Umbilical cord (tissue), 1 donor: ENCODE measurements at regions not wholly inside any gene's neighbourhood (a gene's known extent, or its start where the extent isn't known, plus 50 kb on each side); places are given as distances from the start of the nearest gene placed in this dataset.

Source experiments
- DNase-seq: peaks from one replicate; pipeline ENCODE4 v3.0.0-alpha.2; 2015; ENCODE audit warnings: low spot score

DNA sequence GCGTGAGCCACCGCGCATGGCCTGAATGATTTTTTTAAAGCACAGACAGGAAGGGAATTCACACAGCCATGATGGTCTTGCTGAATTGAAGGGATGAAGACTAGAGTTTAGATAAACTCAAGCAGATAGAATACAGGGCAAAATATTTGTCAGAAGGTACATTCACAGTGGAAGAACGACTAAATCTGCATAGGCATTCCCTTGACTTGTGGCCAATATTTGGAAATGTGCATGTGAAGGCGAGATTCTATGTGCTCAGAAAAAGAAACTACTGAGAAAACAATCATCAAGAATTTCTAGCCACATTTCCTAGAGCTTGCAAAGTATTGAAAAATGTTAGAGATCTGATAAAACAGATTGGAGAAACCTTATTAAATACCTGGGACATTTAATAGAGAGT lies 1166.2 kb downstream of the DNAJB9 start:
- DNase-seq, result no peak

DNA sequence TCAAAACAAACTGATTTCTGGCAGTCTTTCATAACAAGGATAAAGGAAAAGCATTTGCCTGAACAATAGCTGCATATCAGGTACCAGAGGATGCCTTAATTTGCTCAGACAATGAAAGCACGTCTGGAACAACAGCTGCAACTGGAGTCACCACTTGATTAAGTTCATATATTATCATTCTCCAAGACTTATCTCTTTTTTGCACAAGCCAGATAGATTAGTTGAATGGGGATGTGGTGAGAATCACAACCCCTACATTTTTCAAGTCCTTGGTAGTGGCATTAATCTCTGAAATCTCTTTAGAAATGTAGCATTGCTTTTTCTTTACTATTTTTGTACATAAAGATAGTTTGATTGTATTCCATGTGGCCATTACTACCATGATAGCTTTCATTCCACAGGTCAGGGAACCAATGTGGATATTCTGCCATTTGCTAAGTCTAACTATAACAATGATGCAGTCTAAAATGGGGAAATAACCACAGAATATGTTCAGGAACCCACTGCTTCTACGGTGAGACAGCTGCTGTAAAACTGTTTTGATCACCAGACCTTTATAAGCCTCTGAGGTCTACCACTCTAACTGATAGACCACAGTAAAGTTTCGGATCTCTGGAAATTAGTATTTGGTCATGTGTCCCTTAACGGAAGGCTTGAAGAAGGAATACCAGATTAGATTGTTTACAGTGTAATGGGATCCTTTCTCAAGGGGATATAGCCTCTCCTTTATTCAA lies 1176.2 kb downstream of the DNAJB9 start:
- DNase-seq, result no peak

DNA sequence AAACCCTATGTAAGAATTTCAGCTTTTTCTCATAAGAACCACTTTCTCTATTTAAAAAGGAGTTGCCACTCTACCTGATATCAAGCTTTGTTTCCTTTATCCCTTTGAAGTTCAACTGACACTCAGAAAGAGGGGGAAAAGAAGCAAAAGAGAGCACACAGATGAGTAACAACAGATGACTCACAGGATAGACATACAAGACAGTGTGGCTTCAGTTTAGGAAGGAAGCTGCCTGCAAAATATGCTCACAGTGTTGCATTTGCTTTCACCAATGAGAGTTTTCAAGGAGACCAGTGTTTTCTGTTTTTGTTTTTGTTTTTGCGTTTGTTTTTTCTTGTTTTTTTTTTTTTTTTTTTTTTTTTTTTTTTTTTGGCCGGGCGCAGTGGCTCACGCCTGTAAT lies 1181.6 kb downstream of the DNAJB9 start:
- DNase-seq, result peak; percentile 61

DNA sequence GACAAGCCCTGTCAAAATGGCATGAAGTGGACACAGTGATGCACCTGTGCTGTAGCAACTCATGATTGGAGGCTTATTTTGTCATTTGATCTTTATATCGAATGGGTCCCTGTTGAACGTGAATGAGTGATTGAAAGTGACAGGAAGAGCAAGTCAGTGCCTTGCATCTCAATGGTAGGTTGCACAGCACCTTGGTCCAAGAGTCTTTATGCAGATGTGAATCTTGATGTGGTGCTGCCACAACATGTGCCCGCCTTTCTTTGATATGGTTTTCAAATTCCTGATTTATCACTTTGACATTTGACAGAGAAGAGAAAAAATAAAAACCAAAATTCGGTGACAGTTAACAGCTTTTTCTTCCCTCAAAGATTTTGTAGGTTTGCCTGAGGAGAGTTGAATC lies 1182.4 kb downstream of the DNAJB9 start:
- DNase-seq, result no peak

DNA sequence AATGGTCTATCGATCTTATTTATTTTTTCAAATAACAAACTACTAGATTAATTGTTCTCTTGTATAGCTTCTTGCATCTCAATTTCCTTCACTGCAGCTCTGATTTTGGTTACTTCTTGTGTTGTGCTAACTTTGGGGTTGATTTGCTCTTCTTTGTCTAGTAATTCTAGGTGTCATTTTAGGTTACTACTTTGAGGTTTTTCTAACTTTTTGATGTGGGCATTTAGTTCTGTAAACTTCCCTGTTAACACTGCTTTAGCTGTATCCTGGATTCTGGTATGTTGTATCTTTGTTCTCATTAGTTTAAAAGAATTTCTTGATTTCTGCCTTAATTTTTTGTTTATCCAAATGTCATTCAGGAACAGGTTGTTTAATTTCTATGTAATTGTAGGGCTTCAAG lies 1188.0 kb downstream of the DNAJB9 start:
- no peak for DNase-seq

DNA sequence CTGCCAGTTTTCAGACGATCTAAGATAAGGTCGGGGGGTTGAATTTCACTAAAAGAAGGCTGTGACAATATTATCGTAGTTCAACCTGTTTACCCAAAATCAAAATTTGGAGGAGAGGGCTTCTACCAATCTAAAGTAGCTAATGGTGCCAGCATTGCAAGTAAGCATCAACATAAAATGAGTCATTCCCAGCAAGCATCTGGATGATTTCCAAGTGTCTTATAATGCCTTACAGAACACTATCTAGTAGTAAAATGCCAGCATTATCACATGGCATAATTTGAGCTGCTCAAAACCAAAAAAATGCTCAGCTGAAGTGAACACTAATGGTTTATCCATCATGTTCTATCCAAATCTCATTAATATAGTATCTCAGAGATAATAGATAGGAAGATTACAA lies 1193.9 kb downstream of the DNAJB9 start:
- DNase-seq, result no peak

DNA sequence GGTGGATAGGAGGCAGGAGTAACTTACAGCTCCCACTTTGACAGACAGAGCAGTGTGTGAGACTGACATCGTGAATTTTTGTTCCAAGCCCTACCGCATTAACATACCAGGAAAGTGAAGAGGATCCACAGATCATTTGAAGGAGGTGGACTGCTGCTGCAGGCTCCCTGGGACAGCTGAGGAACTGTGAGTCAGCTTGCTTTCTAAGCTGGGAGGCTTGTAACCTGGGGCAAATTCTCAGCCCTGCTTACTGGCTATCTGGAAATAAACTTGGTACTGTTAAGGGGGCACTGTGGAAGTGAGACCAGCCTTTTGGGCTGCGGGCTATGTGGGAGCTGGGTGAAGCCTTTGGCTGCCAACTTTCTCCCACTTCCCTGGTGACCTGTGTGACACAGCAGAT lies 1202.5 kb downstream of the DNAJB9 start:
- DNase-seq, result no peak

DNA sequence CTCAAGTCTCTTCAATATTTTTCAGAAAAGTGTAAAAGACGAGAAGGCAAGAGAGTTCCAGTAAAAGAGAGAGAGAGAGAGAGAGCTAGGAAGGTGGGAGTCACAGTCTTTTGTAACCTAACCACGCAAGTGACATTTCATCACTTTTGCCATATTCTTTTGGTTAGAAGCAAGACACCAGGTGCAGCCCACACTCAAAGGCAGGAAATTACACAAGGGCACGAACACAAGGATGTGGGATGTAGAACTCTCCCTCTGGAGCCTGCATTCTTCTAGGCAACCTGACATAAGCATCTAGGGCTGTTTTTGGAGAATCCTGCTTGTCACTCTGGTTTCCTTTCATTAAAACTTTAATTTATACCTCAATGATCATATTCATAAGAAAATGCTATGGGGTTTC lies 1213.1 kb downstream of the DNAJB9 start:
- DNase-seq, result no peak

DNA sequence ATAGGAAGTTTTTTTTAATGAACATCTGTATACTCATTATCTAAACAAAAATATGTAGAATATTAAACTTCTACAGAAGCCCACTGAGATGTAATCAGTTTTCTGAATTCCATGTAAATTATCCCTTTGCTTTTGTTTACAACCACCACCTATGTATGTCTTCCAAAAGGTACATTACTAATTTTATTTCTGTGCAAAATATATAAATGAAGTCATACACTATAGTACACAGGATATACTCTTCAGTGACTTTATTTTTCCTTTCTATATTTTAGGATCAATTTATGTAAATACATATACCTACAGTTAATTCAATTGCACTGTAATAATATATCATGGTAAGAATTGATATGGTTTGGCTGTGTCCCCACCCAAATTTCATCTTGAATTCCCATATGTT lies 1236.9 kb downstream of the DNAJB9 start:
- no peak for DNase-seq

DNA sequence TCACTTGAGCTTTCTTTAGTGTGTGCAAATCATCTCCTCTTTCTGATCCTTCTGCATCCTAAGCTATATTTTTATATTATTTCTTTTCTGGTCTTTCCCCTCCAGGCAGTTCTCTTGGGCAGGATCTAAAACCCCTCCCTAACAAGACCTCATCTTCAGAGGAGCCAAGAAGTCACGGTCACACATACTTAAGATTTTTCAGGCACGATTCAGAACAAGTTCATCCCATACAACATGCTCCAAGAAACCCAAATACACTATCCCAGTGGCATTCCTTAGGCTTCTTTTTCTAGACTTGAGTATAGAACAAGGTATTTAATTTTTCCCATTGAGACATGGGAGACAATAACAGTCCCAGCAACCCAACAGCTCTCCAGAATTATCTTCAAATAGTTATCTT lies 1251.5 kb downstream of the DNAJB9 start:
- no peak for DNase-seq

DNA sequence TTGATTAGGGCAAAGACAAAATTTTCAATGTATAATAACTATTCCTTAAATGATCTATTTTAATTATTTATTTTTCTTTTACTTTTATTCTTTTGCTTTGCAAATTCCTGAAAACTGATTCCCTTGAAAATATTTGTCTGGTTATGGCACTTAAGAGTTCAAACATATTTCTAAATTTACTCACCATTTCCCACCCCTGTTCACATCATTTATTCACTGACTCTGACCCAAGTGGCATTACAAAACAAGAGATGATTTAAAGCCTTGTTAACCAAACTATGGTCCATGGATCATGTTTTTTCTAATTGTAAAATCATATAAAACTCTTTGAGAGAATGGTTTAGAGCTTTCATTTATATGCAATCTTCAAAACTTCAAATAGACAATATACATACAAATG lies 1256.1 kb upstream of the LRRN3 start:
- DNase-seq, result no peak

DNA sequence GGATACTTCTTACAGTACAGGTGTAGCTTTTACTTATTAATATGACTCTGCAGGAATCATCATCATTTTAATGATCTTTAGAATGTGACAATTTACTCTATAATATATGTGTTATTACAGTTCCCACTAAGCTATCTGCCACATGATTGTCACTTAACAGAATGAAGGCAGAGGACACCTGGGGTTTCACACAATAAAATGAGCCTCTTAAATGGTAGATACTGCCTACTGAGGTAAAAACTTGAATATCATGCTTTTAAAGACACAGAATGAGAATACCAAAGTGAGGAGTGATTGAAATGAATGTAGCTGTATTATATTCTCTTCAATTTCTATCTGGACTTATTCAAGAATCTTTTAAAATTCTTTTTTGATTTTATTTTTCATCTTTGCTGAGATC lies 1255.3 kb upstream of the LRRN3 start:
- DNase-seq, result no peak

DNA sequence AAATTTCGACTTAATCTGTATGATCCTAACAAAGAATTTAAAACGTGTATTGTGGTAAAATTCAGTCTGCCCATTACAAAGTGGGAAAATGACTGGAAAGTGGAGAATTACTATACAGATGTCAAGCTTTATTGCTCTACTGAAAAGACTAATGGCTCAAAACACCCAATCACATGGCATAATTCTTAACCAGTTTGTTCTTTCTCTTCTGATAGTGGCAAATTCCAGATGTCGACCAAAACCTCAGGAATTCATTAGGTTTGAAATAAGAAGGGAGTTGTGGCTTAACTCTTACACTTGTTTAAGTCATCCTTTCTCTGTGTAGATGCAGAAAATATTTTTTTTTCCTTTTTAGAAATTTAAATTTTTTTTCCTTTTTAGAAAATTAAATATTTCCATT lies 1254.9 kb upstream of the LRRN3 start:
- DNase-seq, result no peak

DNA sequence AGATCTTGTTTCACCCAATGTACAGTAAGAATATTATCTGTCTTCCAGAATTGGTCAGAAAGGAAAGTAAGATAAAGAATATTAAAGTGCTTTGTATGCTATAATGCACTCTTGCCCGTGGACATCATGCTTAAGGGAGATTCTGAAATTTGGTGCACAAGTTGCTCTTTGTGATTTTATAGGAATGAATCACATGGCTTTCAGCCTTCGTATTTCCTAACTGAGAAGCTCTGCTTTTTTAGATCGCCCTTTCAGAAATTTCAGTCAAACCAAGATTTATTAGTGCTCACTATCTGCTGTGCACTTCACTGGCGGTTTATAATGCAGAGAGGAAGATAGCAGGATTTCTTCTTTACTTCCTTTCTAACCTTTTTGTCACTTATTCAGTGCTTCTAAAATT lies 1248.5 kb upstream of the LRRN3 start:
- DNase-seq, result peak; percentile 14

DNA sequence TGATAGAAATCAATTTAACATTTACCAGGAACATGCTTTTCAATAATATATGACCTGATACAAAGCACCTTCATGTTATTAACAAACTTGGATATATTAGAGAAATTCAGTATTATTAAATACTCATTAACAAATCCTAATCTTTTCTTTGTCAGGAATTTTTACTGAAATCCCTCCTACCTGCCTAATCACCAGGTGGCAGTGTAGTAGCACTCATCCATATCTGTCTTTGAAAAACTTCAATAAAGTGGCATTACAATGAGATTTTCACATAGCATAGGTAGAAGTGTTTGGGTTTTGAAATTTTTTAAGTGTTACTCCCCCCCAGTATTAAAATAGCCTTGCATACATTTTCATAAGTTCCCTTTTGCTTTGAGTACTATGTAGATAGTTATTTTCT lies 1246.6 kb upstream of the LRRN3 start:
- DNase-seq, result peak; percentile 28

DNA sequence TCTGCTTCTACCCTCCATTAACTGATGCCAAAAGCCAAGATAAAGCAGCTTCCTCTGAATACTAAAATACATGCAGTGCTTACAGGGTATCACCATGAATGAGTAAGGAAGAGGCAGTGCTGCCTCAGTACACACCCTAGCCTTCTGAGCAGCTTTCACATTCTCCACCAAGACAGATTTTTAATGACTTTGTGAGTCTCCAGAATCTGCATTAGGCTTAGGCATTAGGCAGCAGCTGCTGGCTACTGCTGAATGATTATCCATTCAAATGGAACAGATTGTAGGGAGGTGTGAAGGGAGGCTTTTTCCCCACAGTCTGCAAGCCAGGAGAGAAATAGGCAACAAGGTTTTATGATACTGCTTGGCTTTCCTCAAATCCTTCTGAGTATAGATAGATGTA lies 1226.7 kb upstream of the LRRN3 start:
- DNase-seq, result peak; percentile 34

DNA sequence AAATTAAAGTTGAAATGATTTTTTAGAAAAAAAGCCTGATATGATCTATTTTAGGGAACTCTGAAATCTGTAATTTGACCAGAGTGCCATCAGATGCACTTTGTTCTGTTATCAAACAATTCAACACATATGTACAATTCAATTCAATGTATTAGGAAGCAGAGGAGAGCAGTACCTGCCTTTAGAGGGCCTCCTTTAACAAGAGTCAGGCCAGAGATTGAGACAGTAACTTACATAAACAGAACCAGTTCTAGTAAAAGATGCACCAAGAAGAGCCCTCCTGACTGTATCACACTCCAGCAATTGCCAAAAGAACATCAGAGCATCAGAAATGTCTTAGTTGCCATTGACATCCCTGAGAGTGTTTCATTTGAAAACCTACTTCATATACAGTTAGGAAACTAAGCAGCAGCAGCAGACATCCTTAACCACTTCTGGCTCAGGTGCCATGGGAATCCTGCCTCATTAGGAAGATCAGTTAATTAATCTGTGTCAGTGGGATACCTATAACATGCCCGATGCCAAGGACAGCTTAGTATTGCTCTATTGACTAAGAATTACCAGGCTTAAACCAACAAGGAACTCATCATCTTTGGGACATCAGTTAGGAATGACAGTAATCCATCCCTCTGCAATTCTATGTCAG lies 1222.6 kb upstream of the LRRN3 start:
- no peak for DNase-seq

DNA sequence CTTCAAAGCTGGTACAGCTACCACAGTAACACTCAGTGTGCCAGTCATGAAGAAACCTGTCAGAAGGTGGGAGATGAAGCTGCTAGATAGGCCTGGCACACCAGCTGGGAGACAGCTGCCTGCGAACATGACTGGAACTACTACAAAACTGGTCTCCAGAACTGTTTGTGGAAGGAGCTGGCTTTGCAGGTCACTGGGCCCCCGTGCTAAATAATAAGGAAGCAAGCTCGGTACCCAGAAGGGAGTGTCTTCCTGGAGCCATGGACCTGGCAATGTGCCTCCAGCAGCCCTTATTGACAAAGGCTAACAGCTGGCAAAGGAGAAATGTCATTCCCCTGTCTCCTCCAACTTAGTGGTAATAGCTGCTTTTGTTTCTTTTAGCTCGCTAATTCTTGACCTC lies 1217.6 kb upstream of the LRRN3 start:
- DNase-seq, result no peak

DNA sequence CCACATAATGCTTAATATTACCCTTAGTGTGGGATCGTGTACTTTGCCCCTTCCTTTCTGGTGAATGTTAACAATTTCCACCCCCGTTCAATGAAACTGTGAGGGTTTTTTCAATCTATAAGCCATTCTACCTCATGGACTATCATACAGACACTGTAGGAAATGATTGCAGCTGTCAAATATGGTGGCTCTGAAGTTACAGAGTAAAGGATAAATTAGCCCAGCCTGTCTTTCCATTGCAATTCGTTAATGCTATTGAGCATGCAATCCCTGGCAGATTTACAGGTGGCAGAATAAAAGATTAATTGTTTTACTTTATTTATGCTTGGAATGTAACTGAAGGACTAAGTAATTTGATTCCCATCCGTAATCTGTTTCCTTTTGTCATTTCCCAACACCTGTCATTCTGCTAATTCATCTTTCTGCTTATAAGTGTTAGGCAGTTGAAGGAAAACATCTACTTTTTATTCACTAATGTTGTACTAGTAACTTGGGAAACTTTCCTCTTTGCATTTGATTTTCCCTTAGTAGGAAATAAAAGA lies 1211.6 kb upstream of the LRRN3 start:
- no peak for DNase-seq

DNA sequence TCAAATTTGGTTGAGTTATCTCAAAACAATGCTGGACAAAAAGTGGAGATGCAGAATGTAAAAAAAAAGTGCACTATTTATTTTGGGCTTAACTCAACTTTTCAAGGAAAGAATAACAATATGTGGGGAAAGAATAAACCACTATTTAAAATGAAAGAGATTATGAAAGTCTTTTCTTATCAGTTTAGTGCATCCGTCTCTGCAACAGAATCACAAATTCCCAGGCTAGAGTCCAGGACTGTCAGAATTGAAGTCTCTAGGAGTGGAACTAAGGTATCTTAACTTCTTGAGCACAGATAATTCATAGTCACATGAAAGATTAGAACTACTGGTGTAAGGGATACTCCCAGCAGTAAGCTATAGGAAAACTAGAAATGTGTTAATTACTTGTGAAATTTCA lies 1200.3 kb upstream of the LRRN3 start:
- DNase-seq, result peak; percentile 62

DNA sequence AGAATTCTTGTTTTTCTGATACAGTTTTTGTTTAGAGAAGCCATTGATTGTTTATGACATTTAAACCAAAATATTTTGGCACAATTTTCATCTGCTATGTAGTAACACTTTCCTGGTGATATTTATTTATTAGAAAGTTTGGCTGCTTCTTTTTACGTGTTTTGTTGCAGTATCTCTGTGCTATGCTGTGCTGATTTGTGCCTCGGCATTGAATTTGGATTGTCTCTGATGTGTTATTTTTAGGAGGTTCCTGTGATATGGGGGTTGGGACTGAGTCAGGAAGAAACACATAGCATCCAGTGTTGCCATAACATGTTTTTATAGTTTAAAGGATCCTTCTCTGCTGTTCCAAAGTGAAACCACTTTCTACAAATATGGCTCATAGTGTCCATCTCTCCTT lies 1197.7 kb upstream of the LRRN3 start:
- peak; percentile 45 for DNase-seq

DNA sequence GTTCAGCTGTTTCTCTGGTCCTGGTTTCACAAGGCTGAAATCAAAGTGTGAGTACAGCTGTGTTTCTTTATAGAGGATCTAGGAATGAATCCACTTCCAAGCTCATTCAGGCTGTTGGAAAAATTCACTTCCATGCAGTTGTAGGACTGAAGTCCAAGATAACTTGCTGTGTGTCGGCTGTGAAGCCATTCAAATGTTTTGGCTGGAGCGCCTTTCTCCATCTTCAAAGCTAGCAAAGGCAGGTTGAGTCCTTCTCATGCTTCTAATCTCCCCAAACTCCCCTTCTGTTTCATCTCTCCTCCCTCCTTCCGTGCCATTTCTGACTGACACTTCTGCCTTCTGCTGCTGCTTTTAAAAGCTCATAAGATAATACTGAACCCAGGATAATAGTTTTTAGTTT lies 1195.4 kb upstream of the LRRN3 start:
- DNase-seq, result peak; percentile 74

DNA sequence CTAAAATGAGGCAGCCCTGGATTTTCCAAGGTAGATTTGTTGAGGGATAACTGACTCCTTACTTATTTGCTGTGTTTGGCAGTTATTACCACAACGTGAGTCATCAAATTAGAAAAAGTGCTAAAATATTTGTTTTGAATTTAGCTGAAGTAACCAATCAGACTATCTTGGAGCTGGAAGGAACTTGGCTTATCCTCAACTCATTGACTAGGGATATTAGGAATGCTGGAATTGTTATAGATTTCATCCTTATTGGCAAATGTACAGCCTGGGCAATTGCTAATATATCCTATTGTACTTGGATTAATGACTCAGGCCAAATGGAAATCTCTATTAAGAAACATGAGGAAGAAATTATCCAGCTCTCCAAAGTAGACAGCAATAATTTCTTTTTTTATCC lies 1189.0 kb upstream of the LRRN3 start:
- no peak for DNase-seq
